Suppressor macrophage treated with lipopolysaccharide for 4 hours (primary cell): ENCODE measurements at regions not wholly inside any gene's neighbourhood (a gene's known extent, or its start where the extent isn't known, plus 50 kb on each side); places are given as distances from the start of the nearest gene placed in this dataset.
"Not testable (repeated sequence)": the region's sequence is repeated elsewhere in the genome, so short reads cannot be mapped to it uniquely, and the experiment has no call there.

Experiments used
- DNase-seq: peaks from one replicate; pipeline ENCODE4 v3.0.0-alpha.2; 2020

DNA sequence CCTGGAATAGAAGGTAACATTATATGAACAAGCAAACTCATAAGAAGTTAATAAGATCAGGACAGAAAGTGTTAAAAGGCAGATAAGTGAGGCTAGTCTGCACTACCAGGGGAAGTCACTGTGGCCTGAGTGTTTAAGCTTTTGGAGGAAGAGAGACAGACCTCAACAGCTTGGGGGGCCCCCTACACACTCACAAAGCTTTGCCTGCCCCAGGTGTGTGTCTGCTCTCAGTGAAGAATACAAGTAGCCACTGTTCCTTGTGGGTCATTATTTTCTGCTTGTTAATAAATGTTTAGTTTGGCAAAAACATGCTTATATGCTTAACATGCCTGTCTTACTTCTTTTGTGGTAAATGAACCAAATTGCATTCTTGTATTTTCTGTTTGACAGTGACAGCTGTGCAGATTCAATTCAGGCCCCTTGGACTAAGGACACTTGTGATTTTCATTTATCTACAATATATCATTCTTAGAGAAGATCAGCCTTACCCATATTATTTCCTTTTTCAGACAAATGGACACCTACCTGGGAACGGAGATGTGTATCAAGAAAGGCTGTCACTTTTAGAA lies 50.7 kb upstream of the C12orf71 start:
- DNase-seq: no peak

DNA sequence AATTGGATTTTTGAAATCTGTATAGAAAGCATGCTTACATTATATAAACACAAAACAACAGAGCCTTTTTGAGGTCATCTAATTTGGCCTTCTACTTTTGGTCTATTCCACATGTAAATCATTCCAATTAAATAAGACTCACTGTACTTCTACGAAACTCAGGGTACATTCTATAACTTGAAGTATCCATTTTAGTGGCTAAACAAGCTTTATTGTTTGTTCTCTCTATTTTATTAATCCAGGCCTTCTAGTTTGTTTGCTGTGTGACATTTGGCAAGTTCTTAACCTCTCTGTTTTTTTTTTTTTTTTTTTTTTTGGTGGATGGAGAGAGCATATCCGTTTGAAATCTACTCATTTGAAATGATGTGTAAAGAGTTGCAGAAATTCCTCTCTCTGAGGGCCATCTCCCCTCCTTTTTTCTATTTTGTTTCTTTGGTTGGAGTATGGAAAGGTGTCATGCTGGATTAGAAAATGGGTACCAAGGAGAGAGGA lies 58.1 kb upstream of the C12orf71 start:
- no peak for DNase-seq

DNA sequence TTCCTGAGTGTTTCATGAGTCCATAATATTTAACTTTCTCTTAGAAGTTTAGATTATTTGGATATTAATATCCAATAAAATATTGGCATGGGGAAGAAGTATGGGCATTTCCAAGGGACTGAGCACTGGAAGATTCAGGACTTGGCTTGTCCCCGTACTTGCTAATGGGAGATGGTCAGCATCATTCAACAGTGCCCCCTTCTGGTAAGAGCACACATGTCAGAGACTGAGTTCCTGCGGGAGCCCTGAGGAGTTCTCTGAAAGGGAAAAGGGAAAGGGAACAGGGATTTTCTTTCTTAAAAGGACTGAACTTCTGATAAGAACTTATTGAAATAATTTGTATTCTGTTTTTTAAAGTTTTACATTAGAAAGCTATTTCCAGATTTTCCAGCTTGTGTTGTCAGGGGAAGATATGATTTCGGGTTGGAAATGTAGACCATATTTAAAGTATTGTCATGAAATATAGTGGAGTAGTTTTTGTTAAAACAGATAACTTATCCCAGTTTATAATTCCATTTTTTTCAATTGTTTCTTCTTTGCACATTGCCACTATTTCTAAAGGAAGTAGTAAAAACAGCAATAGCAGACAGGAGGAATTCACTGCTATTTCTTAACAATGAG lies 59.8 kb upstream of the C12orf71 start:
- peak; percentile 82 for DNase-seq

DNA sequence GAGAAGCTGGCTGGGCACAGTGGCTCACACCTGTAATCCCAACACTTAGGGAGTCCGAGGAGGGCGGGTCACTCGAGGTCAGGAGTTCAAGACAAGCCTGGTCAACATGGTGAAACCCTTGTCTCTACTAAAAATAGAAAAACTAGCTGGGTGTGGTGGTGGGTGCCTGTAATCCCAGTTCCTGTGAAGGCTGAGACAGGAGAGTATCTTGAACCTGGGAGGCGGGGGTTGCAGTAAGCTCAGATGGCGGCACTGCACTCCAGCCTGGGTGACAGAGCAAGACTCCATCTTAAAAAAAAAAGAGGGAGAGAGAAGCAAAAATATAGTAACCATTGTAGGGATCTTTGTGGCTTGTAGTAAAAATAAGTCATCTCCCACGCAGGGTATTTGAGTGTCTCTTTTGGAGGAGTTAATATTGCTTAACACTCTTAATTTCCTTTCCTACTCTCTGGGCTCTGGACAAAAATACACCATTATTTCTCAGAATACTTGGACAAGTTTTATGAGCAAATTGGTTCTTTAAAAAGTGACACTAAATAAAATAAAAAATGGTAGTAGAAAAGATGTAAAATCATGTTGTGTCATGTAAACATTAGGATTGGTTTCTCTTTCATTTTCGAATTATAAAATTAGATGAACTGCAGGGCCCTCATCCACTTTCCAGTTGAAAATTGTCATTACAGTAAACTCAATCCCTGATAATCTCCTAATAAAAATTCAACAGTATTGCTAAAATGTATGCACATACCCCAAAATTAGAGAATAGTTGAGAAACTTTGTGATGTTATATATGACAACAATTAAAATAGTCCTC lies 61.1 kb upstream of the C12orf71 start:
- DNase-seq: peak; percentile 39

DNA sequence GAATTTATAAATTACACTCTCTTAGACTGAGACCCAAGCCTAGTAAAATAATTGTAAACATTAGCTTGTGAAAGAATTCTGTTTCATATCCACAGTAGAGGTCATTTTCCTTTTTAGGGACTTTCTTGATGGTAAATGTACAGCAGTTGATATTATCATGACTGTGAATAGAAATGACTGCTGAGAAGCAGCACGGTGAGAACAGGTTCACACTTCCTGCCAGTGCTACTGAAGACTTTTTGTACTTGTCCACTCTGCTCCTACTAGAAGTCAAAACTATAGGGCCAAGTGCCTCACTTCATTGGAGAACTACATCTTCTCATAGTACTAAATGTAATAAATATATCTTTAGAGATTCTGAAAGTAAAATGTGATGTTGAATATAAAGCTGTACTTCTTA lies 63.3 kb upstream of the C12orf71 start:
- DNase-seq: not testable (repeated sequence)

DNA sequence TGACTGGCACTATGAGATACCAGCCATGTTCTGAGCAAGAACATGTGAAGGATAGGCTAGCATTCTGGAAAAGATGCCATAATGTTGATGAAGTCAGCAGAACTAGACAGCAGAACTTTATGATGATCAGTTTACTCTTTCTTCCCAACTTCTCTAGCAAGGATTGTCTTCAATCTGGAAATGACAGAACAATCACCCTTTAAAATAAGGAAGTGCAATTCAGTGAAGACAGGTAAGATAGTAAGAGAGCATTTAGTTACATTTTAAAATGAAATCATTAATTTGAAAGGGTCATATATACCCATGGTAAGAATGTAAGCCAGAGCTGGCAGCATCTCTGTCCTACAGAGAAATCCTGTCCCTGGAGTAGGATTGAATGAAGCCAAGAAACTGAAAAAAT lies 66.0 kb upstream of the C12orf71 start:
- DNase-seq: no peak

DNA sequence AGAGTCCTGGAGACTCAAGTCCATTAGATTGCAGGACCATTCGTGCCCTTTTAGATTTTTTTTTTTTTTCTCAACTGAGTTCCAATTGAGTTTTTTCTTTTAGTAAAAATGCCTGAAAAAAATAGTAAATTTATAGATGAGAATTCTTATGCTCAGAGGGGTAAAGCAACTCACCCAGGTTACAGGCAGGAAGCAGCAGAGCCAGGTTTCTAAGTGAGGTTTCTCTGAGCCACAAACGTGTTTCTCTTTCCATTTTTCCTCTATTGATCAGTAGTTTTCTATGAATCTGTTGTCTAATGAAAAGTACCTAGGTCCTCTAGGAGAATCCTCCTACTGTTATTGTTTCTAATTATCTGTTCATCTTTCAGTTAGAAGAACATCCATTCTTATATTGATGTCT lies 66.4 kb upstream of the C12orf71 start:
- no peak for DNase-seq

DNA sequence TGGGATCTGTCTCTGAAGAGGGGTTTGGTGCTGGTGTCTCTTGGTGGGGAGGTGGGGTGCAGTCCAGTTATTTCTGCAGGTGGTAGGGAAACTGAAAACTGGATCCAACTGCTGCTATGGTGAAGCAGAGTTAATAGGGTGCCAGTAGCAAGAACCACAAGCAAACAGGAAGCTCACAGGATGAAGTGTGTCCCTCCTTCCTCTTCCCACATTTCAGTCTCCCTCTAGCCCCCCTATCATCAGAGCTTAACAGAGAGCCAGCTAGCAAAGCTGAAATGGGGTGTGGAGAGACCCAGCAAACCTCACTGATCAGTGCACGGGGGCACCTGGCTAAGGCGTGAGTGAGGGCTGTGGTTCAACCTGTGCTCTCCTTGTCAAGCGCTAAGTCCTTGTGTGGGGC lies 69.1 kb upstream of the C12orf71 start:
- DNase-seq: no peak

DNA sequence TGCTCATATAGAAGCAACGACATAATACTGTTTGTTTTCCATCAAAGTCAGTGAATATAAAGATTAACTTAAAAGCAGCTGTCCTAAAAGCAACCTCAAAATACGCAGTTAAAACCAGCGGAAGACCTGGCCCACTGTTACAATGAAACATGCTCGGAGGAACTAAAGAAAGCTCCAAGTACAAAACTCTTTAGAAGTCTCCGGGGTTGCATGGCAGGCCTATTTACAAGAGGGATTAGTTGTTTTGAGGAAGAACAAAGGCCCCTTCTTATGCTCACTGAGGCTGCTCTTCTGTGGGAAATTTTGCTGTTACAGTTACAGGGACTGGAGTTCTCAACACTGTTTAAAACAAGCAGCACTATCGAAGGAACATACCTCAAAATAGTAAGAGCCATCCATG lies 75.9 kb upstream of the C12orf71 start:
- DNase-seq: no peak

DNA sequence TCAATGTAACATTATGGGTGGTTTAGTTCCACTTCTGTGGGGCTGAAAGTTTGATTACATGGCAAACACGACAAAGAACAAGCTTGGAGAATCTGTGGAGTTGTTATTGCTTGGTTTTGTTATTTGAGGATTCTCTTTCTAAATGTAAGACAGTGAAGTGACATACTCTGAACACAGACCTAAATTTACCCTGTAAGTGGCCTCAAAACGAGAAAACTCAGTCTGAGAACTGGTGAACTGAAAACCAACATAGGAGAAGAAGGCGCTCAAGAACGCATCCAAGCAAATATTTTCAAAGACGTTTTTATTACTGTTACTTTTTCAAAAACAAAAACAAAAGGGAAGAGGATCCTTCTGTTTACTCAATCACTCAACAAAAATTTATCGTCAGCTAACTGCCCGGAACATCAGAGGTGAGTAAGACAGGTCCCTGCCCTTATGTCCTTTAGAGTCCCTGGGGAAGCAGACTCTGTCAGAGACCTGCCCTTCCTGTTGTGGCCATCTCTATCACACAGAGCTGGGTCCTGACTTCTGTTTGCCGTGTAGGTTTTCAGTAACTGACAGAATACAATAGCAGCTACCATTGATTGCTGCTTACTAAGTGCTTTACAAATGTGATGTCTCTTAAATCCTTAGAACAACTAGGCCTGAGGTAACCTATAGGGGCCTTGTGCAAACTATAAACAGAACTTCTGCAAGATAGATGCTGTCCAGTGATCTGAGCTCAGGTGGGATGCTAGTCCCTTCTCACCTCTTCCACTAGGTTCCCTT lies 79.3 kb upstream of the C12orf71 start:
- no peak for DNase-seq

DNA sequence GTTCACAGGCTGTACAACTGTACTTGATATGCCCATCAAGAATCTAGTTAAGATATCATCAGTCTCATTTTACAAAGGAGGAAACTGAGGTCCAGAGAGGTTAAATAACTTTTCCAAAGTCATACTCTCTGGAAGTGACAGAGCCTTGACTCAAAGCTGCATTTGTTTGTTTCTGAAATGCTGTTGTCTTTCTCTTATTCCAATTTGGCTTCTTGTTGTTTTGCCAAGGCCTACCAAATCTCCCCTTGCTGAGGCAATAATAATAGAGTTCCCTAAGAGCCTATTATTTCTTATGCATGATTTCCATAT lies 79.8 kb upstream of the C12orf71 start:
- DNase-seq: no peak

DNA sequence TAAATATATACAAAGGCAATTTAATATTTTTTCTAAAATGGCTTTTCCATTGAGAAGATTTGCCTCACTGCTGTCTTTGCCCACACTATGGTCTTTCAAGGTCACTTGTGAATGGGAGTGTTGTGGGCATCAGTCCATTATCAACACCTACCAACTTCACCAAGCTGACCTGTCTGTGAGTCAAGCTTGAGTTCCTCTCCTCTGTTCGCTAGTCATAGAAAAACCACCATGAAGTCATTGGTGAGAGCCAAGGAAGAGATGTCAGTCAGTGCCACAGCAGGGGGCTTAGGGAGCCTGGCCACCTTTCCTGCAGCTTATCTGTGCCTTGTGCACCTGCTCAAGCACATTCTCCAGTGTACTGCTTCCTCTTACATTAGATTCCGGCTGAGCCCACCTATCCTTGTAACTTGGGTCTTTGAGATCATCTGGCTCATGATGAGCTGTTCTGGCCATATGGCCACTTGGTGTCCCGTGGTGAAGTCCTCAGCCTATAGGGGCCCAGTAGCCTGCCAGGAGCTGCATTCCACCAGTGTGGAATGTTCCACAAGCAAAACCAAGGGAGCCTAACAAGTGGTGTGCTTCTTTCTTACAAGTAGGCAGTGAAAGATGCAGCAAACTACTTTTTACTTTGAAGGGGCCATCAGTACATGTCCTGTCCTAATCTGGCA lies 80.8 kb upstream of the C12orf71 start:
- DNase-seq: no peak

DNA sequence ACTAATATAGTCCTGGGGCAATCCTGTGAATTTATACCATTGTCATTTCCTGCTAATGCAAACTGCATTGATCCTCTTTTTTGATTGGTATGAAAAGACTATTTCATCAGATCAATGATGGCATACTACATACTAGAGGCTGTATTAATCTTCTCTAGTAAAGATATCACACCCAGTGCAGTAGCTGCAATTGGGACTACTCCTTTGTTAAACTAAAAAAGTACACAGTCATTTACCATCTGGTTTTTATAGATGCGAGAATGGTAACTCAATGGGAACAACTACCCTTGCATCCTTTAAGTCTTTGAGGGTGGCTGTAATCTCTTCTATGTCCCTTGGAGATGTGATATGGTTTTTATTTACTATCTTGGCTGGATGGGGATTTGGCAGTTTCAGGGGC lies 80.2 kb upstream of the STK38L start:
- DNase-seq: no peak

DNA sequence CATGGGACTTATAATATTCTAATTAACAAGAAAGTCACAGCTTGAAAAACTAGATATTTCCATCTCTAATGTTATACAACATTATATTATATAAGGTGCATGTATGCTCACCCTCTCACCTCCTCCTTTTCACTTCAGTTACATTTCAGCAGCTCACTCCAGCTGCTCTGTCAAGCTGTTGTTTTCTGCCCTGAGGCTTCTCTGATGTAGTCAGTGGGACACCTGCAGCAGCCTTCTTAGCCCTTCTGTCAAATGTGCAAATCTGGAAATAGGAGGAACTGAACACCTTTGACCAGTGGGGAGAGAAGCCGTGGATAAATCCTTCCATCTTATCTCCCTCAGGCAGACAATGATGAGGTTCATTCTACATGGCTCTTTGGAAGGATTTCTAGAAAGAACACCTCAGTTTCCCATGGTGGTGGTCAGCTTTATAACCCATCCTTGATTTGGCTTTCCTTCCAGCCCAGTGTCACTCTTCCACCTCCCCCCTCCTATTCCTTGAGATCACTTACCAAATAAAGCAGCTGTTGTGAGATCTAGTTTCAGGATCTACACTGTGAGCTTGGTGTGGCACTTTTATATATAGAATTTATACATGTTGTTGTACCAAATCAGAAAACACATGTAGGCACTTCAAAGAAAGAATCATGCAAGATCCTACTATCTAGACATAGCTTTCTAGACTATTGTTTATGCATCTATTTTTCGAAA lies 79.6 kb upstream of the STK38L start:
- no peak for DNase-seq

DNA sequence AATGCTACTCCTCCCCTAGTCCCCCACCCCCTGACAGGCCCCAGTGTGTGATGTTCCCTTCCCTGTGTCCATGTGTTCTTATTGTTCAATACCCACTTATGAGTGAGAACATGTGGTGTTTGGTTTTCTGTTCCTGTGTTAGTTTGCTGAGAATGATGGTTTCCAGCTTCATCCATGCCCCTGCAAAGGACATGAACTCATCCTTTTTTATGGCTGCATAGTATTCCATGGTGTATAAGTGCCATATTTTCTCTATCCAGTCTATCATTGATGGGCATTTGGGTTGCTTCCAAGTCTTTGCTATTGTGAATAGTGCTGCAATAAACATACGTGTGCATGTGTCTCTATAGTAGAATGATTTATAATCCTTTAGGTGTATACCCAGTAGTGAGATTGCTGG lies 78.1 kb upstream of the STK38L start:
- not testable (repeated sequence) for DNase-seq

DNA sequence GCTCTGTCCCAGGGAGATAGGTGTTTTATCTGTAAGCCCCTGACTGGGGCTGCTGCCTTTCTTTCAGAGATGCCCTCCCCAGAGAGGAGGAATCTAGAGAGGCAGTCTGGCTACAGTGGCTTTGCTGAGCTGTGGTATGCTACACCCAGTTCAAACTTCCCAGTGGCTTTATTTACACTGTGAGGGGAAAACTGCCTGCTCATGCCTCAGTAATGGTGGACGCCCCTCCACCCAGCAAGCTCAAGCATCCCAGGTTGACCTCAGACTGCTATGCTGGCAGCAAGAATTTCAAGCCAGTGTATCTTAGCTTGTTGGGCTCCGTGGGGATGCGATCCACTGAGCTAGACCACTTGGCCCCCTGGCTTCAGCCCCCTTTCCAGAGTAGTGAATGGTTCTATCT lies 72.6 kb upstream of the STK38L start:
- not testable (repeated sequence) for DNase-seq

DNA sequence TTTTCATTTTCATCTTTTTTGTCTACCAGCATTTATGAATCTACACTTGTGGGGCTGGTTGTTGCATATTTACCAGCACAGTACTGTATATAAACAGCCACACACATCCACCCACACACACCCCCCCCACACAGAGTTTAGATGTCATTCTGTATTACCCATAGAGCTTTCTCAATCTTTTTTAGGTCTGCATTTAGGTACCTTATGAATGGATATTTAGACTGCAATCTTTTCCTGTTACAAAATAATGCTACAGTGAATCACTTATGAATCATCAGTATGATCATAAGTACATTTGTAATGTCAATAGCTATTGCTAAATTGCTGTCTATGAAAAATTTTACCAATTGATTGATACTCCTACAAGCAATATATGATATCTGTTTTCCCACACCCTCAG lies 67.3 kb upstream of the STK38L start:
- DNase-seq: peak; percentile 83

DNA sequence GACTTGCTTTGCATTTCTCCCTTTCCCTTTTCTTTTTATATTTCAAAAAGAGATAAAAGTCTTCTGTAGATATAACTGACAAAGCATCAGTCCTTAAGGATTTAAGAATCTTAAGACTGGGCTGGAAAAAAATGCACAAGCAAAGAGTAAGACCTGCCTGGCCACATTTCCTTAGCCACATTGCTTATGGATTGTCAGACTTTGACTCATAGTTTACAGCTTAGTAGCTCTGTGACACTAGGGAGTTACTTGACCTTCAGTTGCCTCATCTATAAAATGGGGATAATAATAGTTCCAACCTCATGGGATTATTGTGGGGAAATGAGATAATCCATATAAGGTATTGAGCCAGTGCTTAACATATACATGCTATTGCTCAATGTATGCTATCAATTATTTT lies 66.4 kb upstream of the STK38L start:
- DNase-seq: peak; percentile 59

DNA sequence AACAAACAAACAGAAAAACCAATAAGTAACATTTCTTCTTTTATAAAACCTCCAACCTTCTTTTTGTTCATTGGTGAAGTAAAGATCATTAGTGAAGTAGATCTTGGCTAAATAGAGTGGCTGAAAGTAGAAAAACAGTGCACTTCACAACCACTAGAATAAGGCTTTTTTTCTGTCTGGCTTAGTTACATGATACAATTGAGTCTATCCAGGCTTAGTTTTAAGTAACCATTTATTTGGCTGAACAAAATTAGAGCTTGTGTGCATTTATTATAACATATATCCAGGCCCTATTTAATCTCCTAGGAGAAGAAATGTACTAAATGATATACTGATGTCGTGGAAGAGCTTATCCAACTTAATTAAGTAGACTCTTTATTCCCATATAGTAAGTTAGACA lies 65.8 kb upstream of the STK38L start:
- DNase-seq: no peak

DNA sequence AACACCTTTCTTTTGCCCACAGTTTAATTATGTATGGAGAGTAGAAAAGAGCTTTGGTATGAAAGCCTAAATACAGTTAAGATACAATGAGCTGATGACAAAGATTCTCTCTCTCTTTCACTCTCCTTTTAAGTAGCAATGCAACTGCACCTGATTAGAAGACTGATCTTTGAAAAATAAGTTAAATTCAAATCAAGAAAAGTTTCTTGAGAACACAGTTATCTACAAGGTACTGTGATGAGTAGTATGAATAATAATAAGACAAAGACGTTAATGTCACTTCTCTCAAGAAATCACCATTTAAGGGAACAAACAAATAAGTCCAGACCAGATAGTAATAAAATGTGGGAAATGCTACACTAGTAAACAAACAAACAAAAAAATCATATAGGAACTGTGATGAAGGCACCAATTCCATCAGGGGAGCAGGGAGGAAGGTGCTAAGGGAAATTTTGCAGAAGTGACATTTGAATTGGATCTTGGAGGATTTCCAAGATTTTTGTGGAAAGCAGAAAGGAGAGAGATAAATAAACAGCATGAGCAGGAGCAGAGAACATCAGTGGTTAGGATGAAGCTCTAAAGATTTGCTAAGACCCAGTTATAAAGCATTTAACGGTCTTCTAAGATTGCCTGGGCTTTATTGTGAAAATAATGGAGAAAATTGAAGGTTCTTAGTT lies 65.2 kb upstream of the STK38L start:
- no peak for DNase-seq

DNA sequence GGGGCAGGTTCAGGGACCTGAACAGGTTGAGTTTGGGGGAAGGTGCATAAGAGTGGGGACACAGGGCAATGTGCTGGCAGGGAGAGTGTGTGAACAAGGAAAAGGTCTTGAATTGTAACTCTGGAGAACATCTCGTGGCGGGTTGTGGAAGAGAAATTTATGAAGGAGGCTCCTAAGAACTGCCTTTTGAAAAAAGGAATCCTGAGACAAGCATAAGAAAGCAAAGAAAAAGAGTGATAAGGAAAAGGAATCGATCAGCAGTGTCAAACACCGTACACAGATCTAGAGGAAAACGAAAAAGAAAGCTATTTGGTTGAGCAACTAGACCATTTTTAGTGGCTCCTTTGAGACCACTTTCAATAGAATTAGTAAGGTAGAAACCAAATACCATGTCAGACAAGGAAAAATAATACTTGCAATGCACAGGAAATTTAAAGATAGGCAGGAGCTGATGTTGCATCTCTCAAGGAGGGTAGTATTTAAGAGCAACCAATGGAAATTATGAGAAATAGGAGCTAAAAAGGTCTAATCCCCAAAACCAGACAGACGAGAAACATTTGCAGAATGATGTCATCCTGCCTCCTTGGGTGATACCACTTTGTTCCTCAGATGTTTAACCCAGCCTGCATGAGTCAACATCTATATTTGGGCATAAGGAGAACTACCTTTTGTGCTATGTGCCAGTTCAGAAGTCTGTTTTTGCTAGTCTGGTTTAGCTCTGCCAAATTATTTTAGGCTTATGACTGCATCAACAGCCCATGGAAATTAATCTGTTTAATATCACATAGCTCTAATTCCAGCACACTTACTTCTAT lies 64.5 kb upstream of the STK38L start:
- DNase-seq: peak; percentile 83
